ENCODE measurements at regions not wholly inside any gene's neighbourhood (a gene's known extent, or its start where the extent isn't known, plus 50 kb on each side); places are given as distances from the start of the nearest gene placed in this dataset.
A peak's percentile ranks its signal among the peaks of the same experiment; 100 is the strongest.

DNA sequence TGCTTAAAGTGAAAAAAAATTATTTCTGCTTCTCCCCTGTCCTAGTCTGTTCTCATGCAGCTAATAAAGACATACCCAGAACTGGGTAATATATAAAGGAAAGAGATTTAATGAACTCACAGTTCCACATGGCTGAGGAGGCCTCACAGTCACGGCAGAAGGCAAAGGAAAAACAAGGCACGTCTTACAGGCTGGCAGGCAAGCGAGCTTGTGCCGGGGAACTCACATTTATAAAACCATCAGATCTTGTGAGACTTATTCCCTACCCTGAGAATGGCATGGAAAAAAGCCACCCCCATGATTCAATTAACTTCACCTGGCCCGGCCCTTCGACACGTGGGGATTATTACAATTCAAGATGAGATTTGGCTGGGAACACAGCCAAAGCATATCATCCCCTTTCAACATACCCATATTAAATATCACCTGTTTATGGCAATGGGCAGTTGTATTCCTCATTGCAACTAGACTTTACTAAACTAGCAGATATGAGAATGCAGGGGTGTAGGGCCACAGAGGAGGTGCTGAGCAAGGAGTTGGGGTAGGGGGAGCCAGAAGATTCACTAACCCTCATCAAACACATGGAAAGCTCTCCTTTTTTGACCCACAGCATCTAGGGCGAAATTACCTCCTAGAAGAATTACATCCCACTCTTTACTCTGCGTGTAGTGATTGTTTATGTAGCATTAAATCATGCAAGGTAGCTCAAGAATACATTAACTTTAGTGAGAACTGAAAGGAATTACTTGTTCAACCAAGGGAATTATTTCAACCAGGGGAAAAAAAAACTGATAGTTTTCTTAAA is 183.3 kb upstream of the DOK6 start:
- DNase-seq = peak; percentile 8 to 64

DNA sequence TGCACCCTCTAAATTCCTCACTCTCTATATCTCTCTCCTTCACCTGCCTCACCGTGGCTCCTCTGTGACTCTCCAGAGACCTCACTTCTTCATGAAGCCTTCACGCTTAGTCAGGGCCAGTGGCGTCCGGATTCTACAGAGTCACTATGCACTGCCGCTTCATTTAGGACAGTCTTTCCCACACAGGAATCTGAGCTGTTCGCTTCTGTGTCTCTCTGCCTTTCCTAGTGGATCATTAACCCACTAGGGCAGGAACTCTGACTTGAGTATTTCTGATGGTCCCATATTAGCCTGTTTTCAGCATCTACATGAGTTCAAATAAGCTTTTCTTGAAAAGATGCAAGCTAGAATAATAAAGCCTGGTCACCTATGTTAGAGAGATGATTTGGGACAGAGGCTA is 180.2 kb upstream of the DOK6 start:
- DNase-seq = no peak

DNA sequence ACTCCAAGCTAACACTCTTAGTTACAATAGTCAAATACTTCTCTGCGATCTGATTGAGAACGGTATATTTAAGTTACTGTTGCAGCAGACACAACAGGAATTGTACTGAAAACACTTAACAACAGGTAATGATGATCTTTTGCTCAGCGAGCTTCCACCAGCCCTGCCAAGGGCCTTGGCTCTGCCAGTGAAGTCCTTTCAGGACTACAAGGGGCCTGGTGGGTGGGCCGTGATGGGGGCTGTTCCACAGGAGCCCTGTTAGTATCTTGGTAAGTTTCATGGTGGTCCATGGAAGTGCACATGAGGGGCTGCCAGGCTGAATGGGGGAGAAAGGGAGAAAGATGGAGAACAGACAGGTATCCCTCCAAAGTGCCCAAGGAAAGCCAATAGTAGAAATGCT is 178.6 kb upstream of the DOK6 start:
- DNase-seq = no peak

DNA sequence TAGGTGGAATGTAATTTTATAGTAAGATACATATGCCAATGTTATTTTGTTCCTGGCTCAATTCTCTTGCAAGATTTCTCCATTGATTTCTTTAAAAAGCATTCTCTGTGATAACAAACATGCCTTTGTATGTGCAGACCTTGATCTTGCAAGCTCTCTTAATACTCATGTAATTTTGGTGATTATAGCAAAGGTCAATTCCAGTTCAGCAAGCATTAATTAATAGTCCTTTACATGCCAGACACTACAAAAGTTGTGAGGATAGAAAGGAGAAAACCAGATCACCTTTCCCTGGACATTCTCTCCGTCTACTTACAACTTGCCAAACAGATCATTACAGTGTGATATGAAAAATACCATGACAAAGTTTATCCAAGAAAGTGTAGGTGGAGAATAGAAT is 173.7 kb upstream of the DOK6 start:
- no peak for DNase-seq

DNA sequence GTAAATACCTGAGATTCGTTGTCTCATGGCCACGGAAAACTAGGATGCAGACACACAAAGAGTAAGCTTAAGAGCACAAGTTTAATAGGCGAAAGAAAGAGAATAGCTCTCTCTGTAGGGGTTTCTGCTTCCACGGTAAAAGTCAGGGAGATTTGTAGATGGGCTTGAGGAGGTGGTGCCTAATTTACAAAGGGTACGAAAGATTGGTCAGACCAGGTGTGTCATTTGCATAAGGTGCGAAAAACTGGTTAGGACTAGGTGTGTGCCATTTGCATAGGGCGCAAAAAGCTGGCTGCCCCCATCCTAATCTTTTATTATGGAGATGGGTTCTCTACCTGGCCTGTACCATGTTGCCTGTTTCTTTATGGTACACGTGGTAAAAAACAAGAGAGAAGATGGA is 170.5 kb upstream of the DOK6 start:
- DNase-seq = no peak

DNA sequence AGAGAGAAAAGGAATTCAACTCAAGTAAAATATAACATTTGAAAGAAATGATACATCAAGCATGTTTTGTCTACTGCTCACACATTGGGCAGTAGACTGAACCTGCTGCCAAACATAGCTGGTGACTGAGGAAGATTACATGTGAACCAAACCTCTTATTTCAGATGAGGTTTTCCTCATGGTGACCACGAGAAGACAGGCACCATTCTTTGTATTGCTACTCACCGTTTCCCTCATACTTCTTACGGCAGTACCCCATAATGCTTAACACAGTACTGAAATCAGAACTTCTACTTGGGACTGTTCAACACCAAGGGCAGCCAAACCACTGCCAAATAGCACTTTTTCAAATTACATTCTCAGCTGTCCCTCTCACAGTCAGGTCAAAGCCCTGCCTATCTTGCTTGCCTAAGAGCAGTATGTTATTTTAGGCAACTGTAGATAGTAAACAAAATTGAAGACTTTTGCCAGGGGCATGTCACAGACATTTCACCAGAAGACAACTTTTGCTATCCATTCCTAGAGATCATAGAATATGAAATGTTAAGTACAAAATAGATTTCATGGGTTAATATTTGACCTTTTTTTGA is 167.1 kb upstream of the DOK6 start:
- DNase-seq = no peak

DNA sequence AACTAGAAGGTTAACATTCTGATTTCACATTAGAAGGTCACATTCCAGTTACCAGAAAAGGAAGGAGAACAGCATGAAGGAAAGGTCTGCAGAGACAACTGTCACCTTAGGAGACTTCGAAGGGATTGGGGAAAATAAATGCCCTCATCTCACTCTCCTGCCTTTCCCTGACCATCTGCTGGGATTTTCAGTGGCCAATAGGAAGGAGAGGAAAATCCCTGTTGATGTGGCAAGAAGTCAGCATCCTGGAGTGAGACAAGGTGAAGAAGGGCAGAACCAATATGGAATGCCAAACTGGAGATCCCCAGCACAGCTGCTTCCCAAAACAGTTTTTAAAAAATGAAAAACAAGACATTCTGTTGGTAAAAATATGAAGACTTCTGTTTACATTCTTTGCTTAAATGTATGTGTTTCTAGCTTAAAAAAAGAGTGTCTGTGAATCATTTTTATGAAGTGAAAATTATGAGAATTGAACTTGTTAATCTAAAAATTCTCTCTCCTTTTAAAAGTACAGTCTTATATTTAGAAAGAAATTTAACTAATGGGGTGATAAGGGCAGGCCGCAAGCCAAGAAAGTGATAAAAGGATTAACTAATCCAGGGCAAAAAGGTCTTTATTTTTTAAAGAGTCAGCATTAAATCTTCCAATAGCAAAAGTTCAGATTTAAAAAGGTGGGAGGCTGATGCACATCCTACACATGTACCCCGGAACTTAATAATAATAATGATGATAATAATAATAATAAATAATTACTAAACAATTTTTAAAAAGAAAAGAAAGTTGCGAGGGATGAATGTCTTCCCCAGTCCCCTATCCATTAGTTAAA is 160.6 kb upstream of the DOK6 start:
- DNase-seq = no peak

DNA sequence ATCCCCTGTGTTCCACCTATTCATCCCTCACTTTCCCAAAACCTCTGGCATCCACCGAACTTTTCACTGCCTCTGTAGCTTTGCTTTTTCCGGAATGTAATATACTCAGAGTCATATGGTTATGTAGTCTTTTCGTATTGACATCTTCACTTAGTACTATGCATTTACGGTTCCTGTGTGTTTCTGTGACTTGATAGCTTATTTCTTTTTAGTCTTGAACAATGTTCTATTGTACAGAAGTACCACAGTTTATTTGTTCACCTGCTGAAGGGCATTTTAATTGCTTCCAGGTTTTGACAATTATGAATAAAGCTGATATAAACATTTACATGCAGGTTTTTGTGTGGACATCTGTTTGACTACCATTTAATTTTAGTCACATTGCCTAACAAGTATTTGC is 154.7 kb upstream of the DOK6 start:
- DNase-seq = peak; percentile 86 to 93

DNA sequence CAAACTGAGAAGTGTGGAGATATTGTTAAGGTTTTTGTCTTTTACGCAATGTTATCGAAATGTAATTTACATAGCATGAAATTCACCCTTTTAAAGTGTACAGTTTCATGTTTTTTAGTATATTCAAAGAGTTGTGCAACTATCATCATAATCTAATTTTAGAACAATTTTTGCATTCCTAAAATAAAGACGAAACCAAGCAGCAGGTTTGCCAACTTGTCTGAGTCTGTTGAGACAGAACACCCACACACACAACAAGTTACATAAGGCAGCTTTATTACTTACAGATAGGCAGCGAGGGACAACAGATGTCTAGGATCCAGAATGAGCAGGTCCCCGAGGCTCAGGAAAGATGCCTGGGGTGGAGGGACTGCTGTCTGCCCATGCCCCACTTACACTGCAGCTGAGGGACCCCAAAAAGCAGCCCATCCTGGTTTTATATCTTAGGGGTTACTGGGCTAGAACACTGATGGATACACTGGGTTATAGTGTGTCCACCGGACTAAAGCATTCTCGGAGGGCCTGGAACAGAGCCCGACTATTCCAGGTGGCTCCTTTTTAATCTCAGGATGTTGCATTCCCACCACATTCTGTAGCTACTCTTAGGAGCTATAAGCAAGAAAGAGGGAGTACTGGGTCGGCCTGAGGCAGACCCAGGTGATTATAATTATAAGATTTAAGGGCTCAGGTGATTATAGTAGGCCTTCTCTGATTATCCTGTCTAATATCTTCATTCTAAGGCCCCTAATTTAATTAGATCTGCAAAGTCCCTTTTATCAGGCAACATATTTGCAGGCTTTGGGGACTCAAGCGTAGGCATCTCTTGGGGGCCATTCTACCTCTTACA is 150.2 kb upstream of the DOK6 start:
- DNase-seq = no peak

DNA sequence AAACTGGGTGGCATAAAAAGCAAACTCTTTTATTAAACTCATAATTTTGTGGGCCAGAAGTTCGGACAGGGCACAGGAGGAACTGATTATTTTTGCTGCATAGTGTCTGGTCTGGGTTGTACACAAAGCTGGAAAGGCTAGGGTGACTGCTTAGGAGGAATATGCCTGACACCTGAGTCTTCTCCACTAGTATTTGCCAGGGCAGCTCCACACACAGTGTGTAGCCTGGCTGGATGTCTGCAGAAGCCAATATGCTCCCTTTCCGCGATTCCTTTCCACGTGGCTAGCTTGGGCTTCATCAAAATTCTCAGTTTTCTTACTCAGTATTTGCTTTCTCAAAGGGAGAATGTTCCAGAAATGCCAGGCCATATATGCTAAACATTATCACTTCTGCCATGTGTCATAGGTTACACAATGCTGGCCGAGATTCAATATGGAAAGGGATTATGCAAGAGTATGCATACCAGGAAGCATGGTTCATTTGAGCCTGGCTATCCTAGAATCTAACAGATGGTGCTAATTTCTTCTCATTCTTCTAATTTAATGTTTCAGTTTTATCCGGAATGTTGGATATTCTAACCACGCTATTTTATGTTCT is 142.7 kb upstream of the DOK6 start:
- no peak for DNase-seq

DNA sequence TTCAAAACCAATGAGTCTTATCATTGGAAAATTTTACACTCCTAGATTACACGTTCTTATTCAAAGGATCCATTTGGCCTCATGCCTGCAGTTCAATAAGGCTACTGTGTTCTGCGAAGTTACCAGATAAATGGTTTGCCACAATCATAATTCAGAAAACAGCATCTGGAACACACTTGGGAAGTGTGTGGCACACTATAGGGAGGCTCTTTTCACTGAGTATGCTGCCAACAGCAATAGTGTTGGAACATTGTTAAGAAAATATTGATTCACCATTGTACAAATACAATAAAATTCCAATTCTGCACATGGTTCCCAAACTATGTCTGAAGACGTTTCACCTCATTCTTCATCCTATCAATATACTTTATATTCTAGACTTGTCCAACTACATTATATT is 141.4 kb upstream of the DOK6 start:
- no peak for DNase-seq

DNA sequence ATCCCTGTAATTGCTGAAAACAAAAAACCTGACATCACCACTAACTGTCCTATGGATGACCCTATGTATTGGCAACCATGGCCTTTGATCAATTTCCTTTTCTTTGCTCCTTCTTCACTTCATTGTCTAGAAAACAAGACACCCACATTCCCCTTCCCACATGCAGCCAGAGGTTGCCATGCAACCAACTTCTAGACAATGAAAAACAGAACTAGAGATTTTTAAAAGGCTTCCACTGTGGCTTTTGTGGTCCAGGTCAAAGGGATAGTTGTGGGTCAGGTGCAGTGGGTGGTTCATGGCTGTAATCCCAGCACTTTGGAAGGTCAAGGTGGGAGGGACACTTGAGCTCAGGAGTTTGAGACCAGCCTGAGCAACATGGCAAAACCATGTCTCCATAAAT is 139.3 kb upstream of the DOK6 start:
- DNase-seq = no peak

DNA sequence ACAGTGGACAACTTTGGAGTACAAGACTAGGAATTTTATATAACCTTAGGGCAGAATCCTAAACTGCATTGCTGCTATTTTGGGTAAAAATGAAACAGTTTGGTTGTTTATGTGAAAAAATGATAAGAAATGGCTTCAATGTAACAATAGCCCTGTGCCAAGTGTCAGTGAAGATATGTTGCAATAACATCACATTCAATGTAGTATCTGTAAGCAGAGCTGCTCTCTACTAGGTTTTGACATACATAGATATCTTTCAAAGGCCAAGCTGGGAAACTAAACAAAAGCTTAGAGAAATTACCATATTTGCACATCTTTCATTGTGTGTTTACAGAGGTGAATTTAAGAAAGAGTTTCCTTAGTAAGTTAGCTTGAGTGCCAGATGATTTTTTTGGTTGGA is 135.0 kb upstream of the DOK6 start:
- no peak for DNase-seq

DNA sequence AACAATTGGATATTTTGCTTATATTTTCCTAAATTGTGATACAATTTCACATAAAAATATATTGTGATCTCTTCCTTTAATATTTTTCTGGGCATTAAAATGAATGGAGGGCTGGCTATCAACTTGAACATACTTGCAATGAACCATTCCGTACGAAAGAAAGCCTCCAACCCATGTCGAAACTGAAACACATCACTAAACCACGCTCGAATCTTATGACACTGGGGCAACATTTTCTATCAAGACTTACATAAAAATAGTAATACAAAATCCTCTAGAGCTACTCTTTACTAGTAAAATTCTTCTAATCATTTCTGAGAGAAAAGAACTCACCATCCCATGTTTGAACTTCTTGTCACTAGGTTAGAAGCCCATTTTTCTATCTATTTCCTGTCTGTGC is 132.8 kb upstream of the DOK6 start:
- DNase-seq = peak in 1 of 2 experiments; percentile 2

DNA sequence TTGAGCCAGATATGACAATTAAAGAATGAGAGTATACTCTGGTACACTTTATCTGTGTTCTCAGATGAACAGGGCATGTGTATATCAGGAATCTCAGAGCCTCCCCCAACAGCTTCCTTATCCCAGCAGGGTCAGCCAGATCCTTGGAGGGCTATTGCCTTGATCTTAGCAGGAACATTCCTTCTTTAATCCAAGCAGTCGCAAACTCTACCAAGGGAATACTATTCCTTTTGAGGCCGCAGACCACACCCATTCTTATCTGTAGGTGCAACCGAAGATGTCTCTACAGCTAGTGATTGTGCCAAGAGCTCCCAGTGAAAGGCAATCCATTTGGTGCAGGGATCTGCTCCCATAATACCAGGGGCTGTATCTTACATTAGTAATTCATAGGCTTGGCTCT is 118.3 kb upstream of the DOK6 start:
- DNase-seq = no peak

DNA sequence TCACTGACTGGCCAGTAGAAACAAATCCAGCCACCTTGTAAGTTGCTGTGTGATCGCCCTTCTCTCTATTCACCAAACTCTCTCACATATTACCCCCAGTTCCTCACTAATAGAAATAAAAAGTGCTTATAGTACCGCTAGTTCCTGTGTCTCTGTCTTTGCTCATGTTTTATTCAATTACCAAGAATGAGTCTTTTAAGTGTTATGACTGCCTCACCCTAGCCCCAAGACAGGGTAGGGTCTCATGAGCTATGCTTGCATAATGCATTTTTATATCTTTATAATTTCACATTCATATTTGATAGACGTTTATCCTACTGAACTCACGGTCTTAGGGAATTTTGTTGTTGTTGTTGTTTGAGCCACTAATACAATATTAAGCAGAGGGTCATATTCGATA is 109.6 kb upstream of the DOK6 start:
- no peak for DNase-seq

DNA sequence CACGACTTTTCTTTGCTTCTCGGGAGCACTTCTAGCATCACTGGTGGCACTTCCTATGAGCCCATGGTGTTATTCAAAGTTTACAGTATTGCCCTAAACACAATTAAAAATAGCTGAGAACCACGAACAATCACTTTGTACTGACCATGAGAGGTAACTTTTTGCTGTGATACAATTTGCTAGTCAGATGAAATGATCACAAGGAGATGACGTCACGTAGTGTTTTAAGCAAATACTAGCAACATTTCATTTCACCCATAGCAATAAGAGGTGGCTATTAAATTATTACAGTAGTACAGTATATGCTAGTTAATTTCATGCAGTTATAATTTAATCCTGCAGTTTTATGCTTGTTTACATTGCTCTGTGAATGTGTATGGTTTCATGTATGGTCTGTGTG is 108.9 kb upstream of the DOK6 start:
- no peak for DNase-seq

DNA sequence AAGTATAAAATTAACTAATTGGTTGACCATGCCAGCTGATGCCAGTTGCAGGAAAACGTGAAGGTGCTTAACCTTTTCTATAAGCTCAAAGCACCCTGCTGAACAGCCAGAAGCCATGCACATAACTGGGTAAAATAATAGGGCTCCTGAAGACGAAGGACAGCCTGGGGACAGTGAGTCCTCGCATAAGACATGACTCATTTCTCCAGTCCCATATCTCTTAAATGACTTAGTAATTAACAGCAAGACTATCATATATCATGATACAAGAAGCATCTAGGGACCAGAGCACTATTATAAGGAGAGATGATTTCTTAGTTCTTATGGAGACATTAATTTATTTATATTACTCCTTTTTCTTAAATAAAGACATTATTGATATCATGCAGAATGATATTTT is 100.5 kb upstream of the DOK6 start:
- DNase-seq = no peak

DNA sequence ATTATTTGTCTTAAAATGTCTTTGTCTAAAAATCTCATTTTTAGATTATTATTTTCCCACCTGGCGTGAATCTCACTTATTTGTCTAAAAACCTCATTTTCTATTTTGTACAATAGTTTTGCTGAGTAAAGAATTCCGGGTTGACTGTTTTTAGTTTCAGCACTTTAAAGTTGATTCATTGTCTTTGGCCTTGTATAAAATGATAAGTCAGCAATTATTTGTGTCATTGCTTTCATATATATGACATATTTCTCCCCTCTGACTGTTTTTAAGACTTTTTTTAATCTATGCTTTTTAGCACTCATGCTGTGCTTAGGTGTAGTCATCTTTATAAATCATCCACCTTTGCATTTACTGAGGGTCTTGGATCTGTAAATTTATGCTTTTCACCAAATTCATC is 92.1 kb upstream of the DOK6 start:
- no peak for DNase-seq

DNA sequence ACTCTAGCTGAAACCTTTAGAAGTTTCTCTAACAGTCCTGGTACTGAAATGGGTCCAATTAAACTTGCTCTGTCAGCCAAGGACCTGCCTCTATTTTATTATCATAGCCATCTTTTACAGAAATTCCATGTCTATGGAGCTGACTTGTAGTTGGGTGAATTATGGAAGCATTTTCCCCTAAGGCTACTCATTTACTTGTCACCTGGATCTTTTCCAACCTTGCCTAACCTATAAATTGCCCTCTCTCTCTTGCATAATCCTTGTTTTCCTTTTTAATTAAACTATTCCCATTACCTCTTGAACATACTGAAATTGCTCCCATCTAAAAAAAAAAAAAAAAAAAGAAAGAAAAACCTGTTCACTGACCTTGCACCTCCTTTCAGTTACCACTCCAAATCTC is 74.6 kb upstream of the DOK6 start:
- DNase-seq = no peak

DNA sequence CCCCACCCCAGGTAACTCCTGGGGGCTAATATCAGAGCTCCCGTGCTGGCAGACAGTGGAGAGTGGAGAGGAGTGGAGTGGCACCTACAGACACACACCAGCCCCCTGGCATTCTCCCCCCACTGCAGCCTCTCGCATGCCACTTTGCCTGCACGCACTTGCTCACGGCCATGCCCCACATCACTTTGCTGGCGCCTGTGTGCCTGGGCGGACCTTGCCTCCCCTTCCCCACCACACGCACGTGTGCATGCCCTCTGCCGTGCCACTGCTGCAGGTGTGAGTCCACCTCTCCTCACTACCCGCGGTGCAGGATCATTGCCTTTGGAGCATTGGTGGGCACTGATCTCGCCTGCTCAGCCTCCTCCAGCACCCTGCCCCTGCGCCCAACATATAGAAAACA is 72.6 kb upstream of the DOK6 start:
- DNase-seq = no peak

DNA sequence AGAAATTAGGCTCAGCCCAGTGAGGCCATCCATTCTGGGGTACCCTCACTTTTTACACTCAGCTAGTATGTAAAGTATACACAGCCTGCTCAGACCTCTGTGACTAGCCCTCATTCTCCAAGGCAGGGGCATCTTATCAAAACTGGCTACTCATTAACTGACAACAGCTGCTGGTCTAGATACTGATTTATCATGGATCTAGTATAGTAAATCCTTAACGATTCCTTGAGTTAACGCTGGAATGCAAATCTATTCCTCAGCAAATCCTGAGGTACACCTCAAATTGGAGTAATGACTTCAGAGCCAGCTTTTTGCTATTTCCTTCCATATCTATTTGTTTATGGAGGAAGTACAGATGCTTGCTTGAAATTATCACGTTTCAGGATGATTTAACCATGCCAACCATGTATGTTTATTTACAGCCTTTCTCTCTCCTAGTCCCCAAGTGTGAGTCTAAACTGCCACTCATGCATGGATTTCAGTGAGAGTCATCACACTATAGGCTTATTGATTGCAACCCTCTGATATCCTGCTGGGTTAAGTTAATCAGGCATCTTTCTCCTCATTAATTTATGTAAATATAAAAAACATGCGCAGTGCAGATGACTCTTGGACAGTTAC is 70.2 kb upstream of the DOK6 start:
- DNase-seq = peak; percentile 22 to 39

Measured in NCI-H526 (cell line).